Dendritic cell treated with granulocyte-macrophage colony-stimulating factor and Interleukin-4, amounts not matched to agents 40 ng/mL and 50 ng/mL, for 4 days (primary cell): ENCODE measurements at regions not wholly inside any gene's neighbourhood (a gene's known extent, or its start where the extent isn't known, plus 50 kb on each side); places are given as distances from the start of the nearest gene placed in this dataset.

Experiments
- H3K27ac Mint-ChIP-seq: one replicate; pipeline ENCODE4 v1.8.0; 2022; ENCODE audit warnings: mild to moderate bottlenecking, mixed read lengths
- H3K27me3 Mint-ChIP-seq: one replicate; pipeline ENCODE4 v1.8.0; 2022; ENCODE audit warnings: mild to moderate bottlenecking, mixed read lengths
- H3K36me3 Mint-ChIP-seq: one replicate; pipeline ENCODE4 v1.8.0; 2022; ENCODE audit warnings: low read depth, mixed read lengths
- H3K4me1 Mint-ChIP-seq: one replicate; pipeline ENCODE4 v1.8.0; 2022; ENCODE audit warnings: low read depth, mixed read lengths
- H3K4me3 Mint-ChIP-seq: one replicate; pipeline ENCODE4 v1.8.0; 2022; ENCODE audit warnings: mild to moderate bottlenecking, moderate library complexity, mixed read lengths
- H3K9me3 Mint-ChIP-seq: one replicate; pipeline ENCODE4 v1.8.0; 2022; ENCODE audit warnings: mixed read lengths
- intact Hi-C: fragments of 100-400 bp; cut with micrococcal nuclease; formaldehyde crosslinking; loops from one replicate; pipeline ENCODE4 v1.15.0; 2022

- H3K27ac Mint-ChIP-seq, result no peak overlapping the region
- H3K4me3 Mint-ChIP-seq, result no peak overlapping the region
- no peaks in the 10 kb centered on the region for H3K9me3 Mint-ChIP-seq
- H3K27me3 Mint-ChIP-seq, result no peaks in the 10 kb centered on the region
- no peaks in the 10 kb centered on the region for H3K36me3 Mint-ChIP-seq
- intact Hi-C loops, result no loop called here
- peaks cover 24% of the 10 kb centered on the region for H3K4me1 Mint-ChIP-seq
Observed at GRCh38 chr11:128198216-128198772, 389.1 kb downstream of the ETS1 start.

DNA sequence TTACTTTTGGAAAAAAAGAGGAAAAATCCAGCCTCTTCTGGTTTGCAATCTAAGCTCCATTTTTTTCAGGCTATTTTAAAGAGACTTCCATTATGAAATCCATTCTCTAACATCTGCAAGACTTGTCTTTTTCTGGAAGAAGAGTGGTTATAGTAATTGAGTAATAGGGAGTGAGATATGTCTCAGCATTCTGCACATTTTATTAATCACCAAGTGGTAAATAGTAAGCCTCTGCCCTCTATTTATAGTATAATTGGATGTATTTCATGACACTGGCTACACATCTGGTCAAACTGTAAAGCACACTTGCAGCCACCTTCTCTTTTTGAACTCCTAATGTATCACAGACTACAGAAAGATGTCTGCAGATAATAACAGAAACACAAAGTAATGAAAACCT, 391.1 kb downstream of the ETS1 start:
- no peaks in the 10 kb centered on the region for H3K36me3 Mint-ChIP-seq
- H3K9me3 Mint-ChIP-seq, result no peaks in the 10 kb centered on the region
- peaks cover 18% of the 10 kb centered on the region for H3K4me1 Mint-ChIP-seq
- no peak overlapping the region for H3K4me3 Mint-ChIP-seq
- intact Hi-C loops, result no loop called here
- no peak overlapping the region for H3K27ac Mint-ChIP-seq
- no peaks in the 10 kb centered on the region for H3K27me3 Mint-ChIP-seq

- Mint-ChIP-seq H3K4me1 (peaks cover 18% of the 10 kb centered on the region), H3K27me3 (no peaks in the 10 kb centered on the region), H3K9me3 (no peaks in the 10 kb centered on the region), H3K36me3 (no peaks in the 10 kb centered on the region), H3K27ac (no peak overlapping the region), H3K4me3 (no peak overlapping the region)
- intact Hi-C loops, result no loop called here
Observed at GRCh38 chr11:128195756-128196155, 391.6 kb downstream of the ETS1 start.

DNA sequence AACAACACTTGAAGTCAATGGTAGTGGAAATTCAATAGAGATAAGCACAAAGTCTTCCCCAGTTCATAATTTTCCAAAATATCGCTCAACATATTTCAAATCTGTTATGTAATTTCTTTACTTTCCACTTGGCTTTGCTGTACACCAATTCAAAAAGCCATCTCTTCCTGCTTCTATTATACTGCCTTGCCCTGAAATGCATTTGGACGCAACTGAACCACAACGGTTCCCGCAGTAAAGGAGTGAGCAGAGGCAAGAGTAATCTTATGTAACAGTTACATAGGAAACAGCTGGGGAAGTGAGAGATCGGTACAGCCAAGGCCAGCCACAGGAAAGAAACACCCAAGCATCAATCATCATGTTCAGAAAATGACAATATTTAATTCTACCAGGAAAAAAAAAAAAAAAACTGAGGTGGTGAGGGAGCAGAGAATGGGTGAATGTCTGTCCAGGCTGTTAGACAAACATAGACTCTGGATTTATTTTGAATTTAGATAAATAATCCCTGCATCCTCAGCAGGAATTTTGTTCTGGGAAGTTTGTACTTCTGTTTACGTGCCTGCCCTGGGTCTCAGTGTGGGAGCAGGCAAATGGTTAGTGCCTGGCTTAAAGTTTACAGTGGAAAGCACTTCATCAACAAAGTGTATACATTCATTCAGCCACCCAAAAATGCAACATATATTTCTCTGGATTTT, 392.2 kb downstream of the ETS1 start:
- H3K4me3 Mint-ChIP-seq, result no peak overlapping the region

DNA sequence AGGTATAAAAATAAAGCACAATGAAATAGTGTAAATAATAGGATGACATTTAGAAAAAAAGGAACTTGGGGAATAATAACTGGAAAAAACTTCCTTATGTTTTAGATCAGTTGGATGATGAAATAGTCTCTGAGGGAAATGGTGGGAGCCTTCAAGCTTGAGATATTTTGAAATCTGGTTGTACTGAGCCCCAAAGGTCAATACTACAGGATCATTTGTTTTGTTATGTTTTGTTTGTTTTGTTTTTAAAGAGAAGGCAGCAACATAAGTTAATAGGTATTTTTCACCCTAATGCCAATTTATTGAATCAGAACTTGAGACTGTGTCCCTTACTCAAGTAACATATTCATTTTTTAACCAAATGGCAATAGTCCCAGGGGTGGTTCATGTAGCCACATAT, 393.1 kb downstream of the ETS1 start:
- H3K27ac Mint-ChIP-seq, result no peak overlapping the region
- no peaks in the 10 kb centered on the region for H3K36me3 Mint-ChIP-seq
- peaks cover 18% of the 10 kb centered on the region for H3K4me1 Mint-ChIP-seq
- H3K27me3 Mint-ChIP-seq, result no peaks in the 10 kb centered on the region
- no peaks in the 10 kb centered on the region for H3K9me3 Mint-ChIP-seq
- H3K4me3 Mint-ChIP-seq, result no peak overlapping the region
- intact Hi-C loops, result no loop called here

More for the DNA sequence above, 392.2 kb downstream of the ETS1 start:
- H3K9me3 Mint-ChIP-seq, result no peaks in the 10 kb centered on the region
- H3K4me1 Mint-ChIP-seq, result peaks cover 18% of the 10 kb centered on the region
- intact Hi-C loops, result no loop called here
- H3K27ac Mint-ChIP-seq, result no peak overlapping the region
- no peaks in the 10 kb centered on the region for H3K27me3 Mint-ChIP-seq
- no peaks in the 10 kb centered on the region for H3K36me3 Mint-ChIP-seq

- Mint-ChIP-seq H3K9me3 (no peaks in the 10 kb centered on the region), H3K36me3 (no peaks in the 10 kb centered on the region), H3K4me3 (no peak overlapping the region), H3K27ac (no peak overlapping the region), H3K27me3 (no peaks in the 10 kb centered on the region), H3K4me1 (peaks cover 18% of the 10 kb centered on the region)
- intact Hi-C loops, result no loop called here
Observed at GRCh38 chr11:128193615-128194014, 393.7 kb downstream of the ETS1 start.

GRCh38 chr11:128190312-128190711, 397.0 kb downstream of the ETS1 start:
- Mint-ChIP-seq H3K4me3 (no peak overlapping the region), H3K27ac (no peak overlapping the region), H3K9me3 (peaks cover 2% of the 10 kb centered on the region), H3K4me1 (peaks cover 17% of the 10 kb centered on the region), H3K36me3 (no peaks in the 10 kb centered on the region), H3K27me3 (peaks cover under 1% of the 10 kb centered on the region)
- intact Hi-C loops, result no loop called here

DNA sequence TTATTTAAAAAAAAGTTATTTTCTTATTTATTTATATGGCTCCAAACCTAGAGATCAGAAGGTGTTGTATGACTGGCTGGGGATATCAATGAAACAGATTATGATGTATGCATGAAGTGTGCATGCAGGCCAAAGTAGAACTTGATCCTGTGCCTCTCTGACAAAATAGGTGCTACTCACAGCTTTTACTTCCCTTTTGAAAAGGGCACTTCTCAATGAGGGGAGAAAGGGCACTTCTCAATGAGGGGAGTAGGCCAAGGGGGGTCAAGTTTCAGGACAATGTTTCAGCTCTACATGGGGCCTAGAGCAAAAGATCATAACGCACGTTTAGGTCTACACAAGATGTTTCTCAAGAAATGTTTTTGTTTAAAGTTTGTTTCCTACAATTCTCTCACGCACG, 397.5 kb downstream of the ETS1 start:
- H3K27me3 Mint-ChIP-seq, result peaks cover 1% of the 10 kb centered on the region
- H3K9me3 Mint-ChIP-seq, result peaks cover 7% of the 10 kb centered on the region
- no peak overlapping the region for H3K4me3 Mint-ChIP-seq
- H3K27ac Mint-ChIP-seq, result no peak overlapping the region
- H3K36me3 Mint-ChIP-seq, result no peaks in the 10 kb centered on the region
- H3K4me1 Mint-ChIP-seq, result peaks cover 12% of the 10 kb centered on the region
- intact Hi-C loops, result no loop called here

DNA sequence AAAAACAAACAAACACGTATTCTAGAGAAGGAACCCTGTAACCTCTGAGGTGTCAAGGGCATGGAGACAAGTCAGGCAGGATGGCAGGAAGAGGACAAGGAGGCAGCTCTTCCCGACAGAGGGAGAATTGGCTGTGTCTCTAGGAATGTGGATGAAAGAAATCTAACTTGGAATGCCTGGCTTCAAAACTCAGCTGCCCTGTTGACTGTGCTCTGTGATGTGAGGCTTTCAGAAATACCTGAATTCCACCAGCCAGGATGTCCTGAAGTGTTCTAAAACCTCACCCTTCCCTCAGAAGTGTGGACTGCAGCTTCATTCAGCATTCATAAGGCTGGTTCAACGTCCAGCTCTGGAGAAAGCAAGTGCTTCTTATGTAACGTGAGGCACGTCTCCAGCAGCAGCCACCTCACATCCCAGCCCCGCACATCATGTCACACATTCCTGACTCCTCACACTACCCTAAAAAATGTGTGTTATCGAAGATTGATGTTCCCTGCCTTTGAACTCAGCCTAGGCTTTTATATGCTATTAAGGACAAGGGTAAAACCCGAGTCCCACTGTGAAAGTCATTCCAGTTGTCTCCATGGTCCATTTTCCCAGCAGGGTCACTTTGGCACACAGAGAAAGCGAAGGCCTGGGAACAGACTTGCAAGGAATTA, 398.9 kb downstream of the ETS1 start:
- no peak overlapping the region for H3K4me3 Mint-ChIP-seq
- peaks cover 1% of the 10 kb centered on the region for H3K27me3 Mint-ChIP-seq
- no peaks in the 10 kb centered on the region for H3K4me1 Mint-ChIP-seq
- no peak overlapping the region for H3K27ac Mint-ChIP-seq
- no peaks in the 10 kb centered on the region for H3K36me3 Mint-ChIP-seq
- H3K9me3 Mint-ChIP-seq, result peaks cover 16% of the 10 kb centered on the region
- intact Hi-C loops, result no loop called here

GRCh38 chr11:128187835-128188234, 399.5 kb downstream of the ETS1 start:
- intact Hi-C loops, result no loop called here
- no peak overlapping the region for H3K27ac Mint-ChIP-seq
- no peaks in the 10 kb centered on the region for H3K36me3 Mint-ChIP-seq
- no peak overlapping the region for H3K4me3 Mint-ChIP-seq
- peaks cover 1% of the 10 kb centered on the region for H3K27me3 Mint-ChIP-seq
- H3K9me3 Mint-ChIP-seq, result peaks cover 16% of the 10 kb centered on the region
- H3K4me1 Mint-ChIP-seq, result no peaks in the 10 kb centered on the region

GRCh38 chr11:128187377-128187776, 400.0 kb downstream of the ETS1 start:
- no peaks in the 10 kb centered on the region for H3K4me1 Mint-ChIP-seq
- no peak overlapping the region for H3K4me3 Mint-ChIP-seq
- no peak overlapping the region for H3K27ac Mint-ChIP-seq
- H3K36me3 Mint-ChIP-seq, result no peaks in the 10 kb centered on the region
- H3K9me3 Mint-ChIP-seq, result peaks cover 16% of the 10 kb centered on the region
- H3K27me3 Mint-ChIP-seq, result peaks cover 1% of the 10 kb centered on the region
- intact Hi-C loops, result no loop called here

GRCh38 chr11:128184981-128185380, 402.4 kb downstream of the ETS1 start:
- H3K4me1 Mint-ChIP-seq, result no peaks in the 10 kb centered on the region
- peaks cover 1% of the 10 kb centered on the region for H3K27me3 Mint-ChIP-seq
- no peak overlapping the region for H3K27ac Mint-ChIP-seq
- peaks cover 16% of the 10 kb centered on the region for H3K9me3 Mint-ChIP-seq
- intact Hi-C loops, result no loop called here
- H3K36me3 Mint-ChIP-seq, result no peaks in the 10 kb centered on the region
- H3K4me3 Mint-ChIP-seq, result no peak overlapping the region

- Mint-ChIP-seq H3K9me3 (peaks cover 16% of the 10 kb centered on the region), H3K4me3 (no peak overlapping the region), H3K4me1 (no peaks in the 10 kb centered on the region), H3K27me3 (peaks cover 1% of the 10 kb centered on the region), H3K27ac (no peak overlapping the region), H3K36me3 (no peaks in the 10 kb centered on the region)
- intact Hi-C loops, result no loop called here
Observed at GRCh38 chr11:128182844-128183243, 404.5 kb downstream of the ETS1 start.

DNA sequence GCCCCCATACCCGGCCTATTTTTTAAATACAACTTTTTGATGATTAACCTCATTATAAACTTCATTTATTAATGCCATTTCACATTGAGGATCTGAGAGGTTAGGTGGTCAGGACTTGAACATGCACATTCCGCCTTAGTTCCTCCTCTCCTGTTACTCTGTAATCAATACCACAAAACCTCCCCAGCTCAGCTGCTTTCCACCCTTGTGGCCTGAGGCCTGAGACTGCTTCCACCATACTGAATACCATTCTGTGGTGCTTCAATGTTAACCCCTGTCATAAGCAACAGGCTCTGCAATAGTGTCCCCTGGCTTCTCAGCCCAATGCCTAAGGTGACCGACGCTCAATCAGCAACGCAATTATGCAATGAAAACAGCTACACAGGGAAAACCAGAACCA, 405.4 kb downstream of the ETS1 start:
- Mint-ChIP-seq H3K27me3 (peaks cover 1% of the 10 kb centered on the region), H3K36me3 (no peaks in the 10 kb centered on the region), H3K27ac (no peak overlapping the region), H3K4me3 (no peak overlapping the region), H3K4me1 (no peaks in the 10 kb centered on the region), H3K9me3 (peaks cover 16% of the 10 kb centered on the region)
- intact Hi-C loops, result no loop called here
